ENCODE measurements at regions not wholly inside any gene's neighbourhood (a gene's known extent, or its start where the extent isn't known, plus 50 kb on each side); places are given as distances from the start of the nearest gene placed in this dataset.

DNA sequence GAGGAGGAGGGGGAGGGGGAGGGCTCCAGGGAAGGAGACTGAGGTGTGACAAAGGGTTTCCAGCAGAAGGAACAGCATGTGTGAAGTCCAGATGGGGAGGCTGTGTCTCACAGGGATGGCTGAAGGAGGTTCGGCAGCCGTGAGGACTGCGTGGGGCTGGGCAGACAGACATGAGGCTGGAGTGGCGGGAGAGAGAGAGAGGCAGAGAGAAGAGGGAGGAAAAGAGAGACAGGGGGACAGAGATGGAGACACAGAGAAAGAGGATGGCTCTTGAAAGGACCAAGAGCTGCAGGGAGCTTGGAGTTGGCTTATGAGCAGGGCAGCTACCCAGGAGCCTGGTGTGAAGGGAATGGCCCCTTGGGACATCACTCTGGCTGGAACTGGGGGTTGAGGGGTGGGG is 138.9 kb upstream of the ASB18 start:
- Mint-ChIP-seq H3K4me3 (no peak overlapping the region), H3K9me3 (ENCODE audit: low read depth) (no peaks in the 10 kb centered on the region), H3K4me1 (no peaks in the 10 kb centered on the region), H3K27ac (no peak overlapping the region), H3K36me3 (ENCODE audit: low read depth) (no peaks in the 10 kb centered on the region), H3K27me3 (peaks cover 2% of the 10 kb centered on the region)
- ChIA-PET POLR2A (no interaction called here), CTCF (no interaction called here)
- no peak for DNase-seq
- intact Hi-C loops (cut with DNase I, micrococcal nuclease): no loop called here
- no peak for ATAC-seq

DNA sequence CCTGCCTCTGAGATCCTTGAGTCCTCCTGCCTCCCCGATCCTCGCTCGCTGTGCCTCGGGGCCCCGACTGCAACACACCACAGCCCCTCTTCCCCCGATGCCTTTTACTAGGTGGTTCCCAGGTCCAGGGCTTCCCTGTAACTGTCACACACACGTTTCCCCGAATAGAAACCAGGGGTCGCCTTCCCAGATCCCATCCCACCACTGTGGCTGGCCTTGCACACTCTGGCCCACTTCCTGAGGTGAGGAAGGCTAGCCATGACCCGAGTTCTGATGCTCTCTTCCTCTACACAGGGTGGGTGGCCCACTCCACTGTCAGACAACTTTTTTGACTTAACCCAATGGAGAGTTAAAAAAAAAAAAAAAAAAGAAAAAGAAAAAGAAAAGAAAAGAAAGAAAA is 139.6 kb upstream of the ASB18 start:
- H3K27ac Mint-ChIP-seq: no peak overlapping the region
- H3K36me3 Mint-ChIP-seq (ENCODE audit: low read depth): no peaks in the 10 kb centered on the region
- no peaks in the 10 kb centered on the region for H3K9me3 Mint-ChIP-seq (ENCODE audit: low read depth)
- H3K4me3 Mint-ChIP-seq: no peak overlapping the region
- POLR2A ChIA-PET: no interaction called here
- ATAC-seq (no peak), DNase-seq (no peak)
- peaks cover 2% of the 10 kb centered on the region for H3K27me3 Mint-ChIP-seq
- CTCF ChIA-PET: no interaction called here
- no peaks in the 10 kb centered on the region for H3K4me1 Mint-ChIP-seq
- intact Hi-C loops (cut with DNase I, micrococcal nuclease): no loop called here

GRCh38 chr2:236404346-236404745 is 140.1 kb upstream of the ASB18 start:
- Mint-ChIP-seq H3K27me3 (peaks cover 2% of the 10 kb centered on the region), H3K27ac (no peak overlapping the region), H3K4me1 (no peaks in the 10 kb centered on the region), H3K36me3 (ENCODE audit: low read depth) (no peaks in the 10 kb centered on the region), H3K9me3 (ENCODE audit: low read depth) (no peaks in the 10 kb centered on the region), H3K4me3 (no peak overlapping the region)
- POLR2A ChIA-PET: no interaction called here
- ATAC-seq (no peak), DNase-seq (no peak)
- intact Hi-C loops (cut with DNase I, micrococcal nuclease): no loop called here
- CTCF ChIA-PET: no interaction called here

DNA sequence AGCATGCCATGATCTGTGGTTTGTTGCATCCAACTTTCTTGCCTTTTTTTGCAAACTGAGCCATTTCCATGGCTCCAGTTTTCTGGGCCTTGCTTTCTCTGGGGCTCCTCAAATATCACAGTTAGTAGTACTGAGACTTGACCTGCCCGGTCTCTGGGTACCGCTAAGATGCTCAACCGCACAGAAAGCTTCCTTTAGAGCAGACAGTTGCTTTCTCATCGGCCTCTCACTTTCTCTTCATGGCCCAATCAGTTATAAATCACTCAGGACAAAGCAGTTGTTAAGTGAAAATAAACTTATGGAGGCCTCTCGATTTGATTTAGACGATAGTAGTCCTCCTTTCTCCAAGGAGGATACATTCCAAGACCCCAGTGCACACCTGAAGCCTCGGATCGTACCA is 141.2 kb upstream of the ASB18 start:
- ATAC-seq (no peak), DNase-seq (no peak)
- H3K9me3 Mint-ChIP-seq (ENCODE audit: low read depth): peaks cover 2% of the 10 kb centered on the region
- no peaks in the 10 kb centered on the region for H3K36me3 Mint-ChIP-seq (ENCODE audit: low read depth)
- peaks cover 2% of the 10 kb centered on the region for H3K27me3 Mint-ChIP-seq
- H3K27ac Mint-ChIP-seq: no peak overlapping the region
- H3K4me1 Mint-ChIP-seq: no peaks in the 10 kb centered on the region
- POLR2A ChIA-PET: no interaction called here
- CTCF ChIA-PET: no interaction called here
- no peak overlapping the region for H3K4me3 Mint-ChIP-seq
- intact Hi-C loops (cut with DNase I, micrococcal nuclease): no loop called here

DNA sequence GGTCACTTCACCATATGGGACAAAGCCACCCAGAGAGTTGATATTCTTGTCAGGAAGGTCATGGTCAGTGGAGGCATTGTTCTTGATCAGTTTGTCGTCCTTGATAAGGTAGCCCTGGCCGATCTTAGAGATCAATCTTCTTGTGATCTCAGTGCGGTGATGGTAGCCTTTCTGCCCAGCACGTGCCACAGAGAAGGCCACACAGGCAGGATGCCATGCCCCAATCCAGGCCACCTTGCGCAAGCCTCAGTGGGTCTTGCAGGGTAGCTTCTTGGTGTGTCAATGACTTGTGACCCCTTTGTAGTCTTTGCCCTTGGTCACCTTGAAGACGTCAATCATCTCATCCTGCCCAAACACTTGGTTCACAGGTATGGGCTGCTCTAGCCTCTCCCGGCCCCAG is 143.9 kb upstream of the ASB18 start:
- Mint-ChIP-seq H3K9me3 (ENCODE audit: low read depth) (peaks cover 2% of the 10 kb centered on the region), H3K4me1 (no peaks in the 10 kb centered on the region), H3K27ac (no peak overlapping the region), H3K27me3 (peaks cover 6% of the 10 kb centered on the region), H3K4me3 (no peak overlapping the region), H3K36me3 (ENCODE audit: low read depth) (no peaks in the 10 kb centered on the region)
- POLR2A ChIA-PET: no interaction called here
- DNase-seq (no peak), ATAC-seq (no peak)
- CTCF ChIA-PET: no interaction called here
- intact Hi-C loops (cut with DNase I, micrococcal nuclease): no loop called here

DNA sequence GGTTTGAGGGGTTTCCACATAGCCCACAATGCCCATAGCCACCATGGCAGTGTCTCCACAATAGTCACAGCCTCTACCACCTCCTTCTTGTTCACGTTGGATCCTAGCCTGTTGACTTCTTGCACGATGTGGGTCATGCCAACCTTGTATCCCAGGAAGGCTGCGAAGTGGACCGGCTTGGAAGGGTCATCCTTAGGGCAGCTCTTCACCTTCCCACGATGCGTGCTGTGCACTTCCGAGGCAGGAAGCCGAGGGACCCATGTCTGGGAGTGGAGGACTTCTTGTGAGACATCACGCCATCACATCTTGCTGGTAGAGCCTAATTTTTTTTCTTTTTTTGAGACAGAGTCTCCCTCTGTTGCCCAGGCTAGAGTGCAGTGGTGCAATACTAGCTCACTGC is 144.6 kb upstream of the ASB18 start:
- DNase-seq (no peak), ATAC-seq (no peak)
- CTCF ChIA-PET: no interaction called here
- H3K4me3 Mint-ChIP-seq: no peak overlapping the region
- no peak overlapping the region for H3K27ac Mint-ChIP-seq
- no peaks in the 10 kb centered on the region for H3K4me1 Mint-ChIP-seq
- H3K36me3 Mint-ChIP-seq (ENCODE audit: low read depth): no peaks in the 10 kb centered on the region
- intact Hi-C loops (cut with DNase I, micrococcal nuclease): no loop called here
- POLR2A ChIA-PET: no interaction called here
- peaks cover 2% of the 10 kb centered on the region for H3K9me3 Mint-ChIP-seq (ENCODE audit: low read depth)
- H3K27me3 Mint-ChIP-seq: peaks cover 6% of the 10 kb centered on the region

GRCh38 chr2:236415684-236416444 is 151.7 kb upstream of the ASB18 start:
- POLR2A ChIA-PET: no interaction called here

DNA sequence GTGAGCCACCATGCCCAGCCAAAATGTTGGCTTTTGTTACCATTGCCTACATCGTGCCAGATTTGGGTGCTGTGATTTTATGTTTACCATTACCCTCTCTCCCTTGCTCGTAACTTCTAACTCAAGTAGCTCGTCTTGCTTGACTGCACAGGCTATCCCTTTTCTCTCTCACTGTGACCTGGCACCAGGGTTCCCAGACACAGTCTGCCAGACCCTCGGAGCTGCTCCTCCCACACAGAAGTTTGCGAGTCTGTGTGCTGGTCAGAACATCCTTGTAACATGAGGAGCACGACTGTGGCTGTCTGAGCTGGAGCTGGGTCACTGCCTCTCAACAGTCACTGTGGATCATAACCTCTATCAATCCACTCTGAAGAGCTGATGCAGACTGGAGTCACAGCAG is 152.5 kb upstream of the ACKR3 start:
- Mint-ChIP-seq H3K4me3 (no peak overlapping the region), H3K4me1 (no peaks in the 10 kb centered on the region), H3K27me3 (peaks cover 15% of the 10 kb centered on the region), H3K27ac (no peak overlapping the region), H3K36me3 (ENCODE audit: low read depth) (no peaks in the 10 kb centered on the region), H3K9me3 (ENCODE audit: low read depth) (no peaks in the 10 kb centered on the region)
- ChIA-PET POLR2A (no interaction called here), CTCF (interaction anchor here (0.6 kb wide), 1 partner anchor 773 kb away, joined by 3 read pairs; no protein-coding TSS in a partner anchor)
- ATAC-seq (no peak), DNase-seq (no peak)
- intact Hi-C loops (cut with DNase I, micrococcal nuclease): no loop called here

More at GRCh38 chr2:236415684-236416444, 151.7 kb upstream of the ASB18 start:
- CTCF ChIA-PET: no interaction called here
- Mint-ChIP-seq H3K27me3 (peaks cover 15% of the 10 kb centered on the region), H3K9me3 (ENCODE audit: low read depth) (no peaks in the 10 kb centered on the region), H3K36me3 (ENCODE audit: low read depth) (no peaks in the 10 kb centered on the region), H3K4me3 (no peak overlapping the region), H3K27ac (no peak overlapping the region), H3K4me1 (no peaks in the 10 kb centered on the region)
- intact Hi-C loops (cut with DNase I, micrococcal nuclease): no loop called here
- ATAC-seq (no peak), DNase-seq (no peak)

- DNase-seq: no peak
- no peaks in the 10 kb centered on the region for H3K36me3 Mint-ChIP-seq (ENCODE audit: low read depth)
- H3K9me3 Mint-ChIP-seq (ENCODE audit: low read depth): peaks cover 5% of the 10 kb centered on the region
- no peaks in the 10 kb centered on the region for H3K4me1 Mint-ChIP-seq
- CTCF ChIA-PET: no interaction called here
- intact Hi-C loops (cut with DNase I, micrococcal nuclease): no loop called here
- peaks cover 17% of the 10 kb centered on the region for H3K27me3 Mint-ChIP-seq
- H3K27ac Mint-ChIP-seq: no peak overlapping the region
- no peak for ATAC-seq
- POLR2A ChIA-PET: no interaction called here
- no peak overlapping the region for H3K4me3 Mint-ChIP-seq
These were observed 139.0 kb upstream of the ACKR3 start for GRCh38 chr2:236430584-236430983.

DNA sequence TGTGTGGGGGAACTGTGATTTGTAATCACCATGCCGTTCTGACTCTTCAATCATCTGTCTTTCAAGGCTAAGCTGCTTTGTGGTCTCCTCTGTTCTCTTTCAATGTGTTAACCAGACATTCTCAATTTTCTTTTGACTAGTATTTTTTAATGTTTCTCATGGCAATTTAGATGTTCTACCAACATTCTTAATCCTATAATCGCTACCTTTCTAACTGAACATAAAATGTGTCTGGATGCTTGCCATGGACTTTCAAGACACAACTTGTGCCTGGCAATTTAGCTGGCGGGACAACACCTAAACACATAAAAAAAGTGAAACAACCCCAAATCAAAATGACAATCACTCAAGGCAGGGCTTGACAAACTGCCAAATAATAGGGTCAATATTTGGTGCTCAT is 135.0 kb upstream of the ACKR3 start:
- ChIA-PET CTCF (no interaction called here), POLR2A (no interaction called here)
- H3K27me3 Mint-ChIP-seq: peaks cover 11% of the 10 kb centered on the region
- no peak for DNase-seq
- peaks cover 3% of the 10 kb centered on the region for H3K9me3 Mint-ChIP-seq (ENCODE audit: low read depth)
- ATAC-seq: no peak
- no peak overlapping the region for H3K27ac Mint-ChIP-seq
- intact Hi-C loops (cut with DNase I, micrococcal nuclease): no loop called here
- no peaks in the 10 kb centered on the region for H3K4me1 Mint-ChIP-seq
- no peak overlapping the region for H3K4me3 Mint-ChIP-seq
- H3K36me3 Mint-ChIP-seq (ENCODE audit: low read depth): no peaks in the 10 kb centered on the region

DNA sequence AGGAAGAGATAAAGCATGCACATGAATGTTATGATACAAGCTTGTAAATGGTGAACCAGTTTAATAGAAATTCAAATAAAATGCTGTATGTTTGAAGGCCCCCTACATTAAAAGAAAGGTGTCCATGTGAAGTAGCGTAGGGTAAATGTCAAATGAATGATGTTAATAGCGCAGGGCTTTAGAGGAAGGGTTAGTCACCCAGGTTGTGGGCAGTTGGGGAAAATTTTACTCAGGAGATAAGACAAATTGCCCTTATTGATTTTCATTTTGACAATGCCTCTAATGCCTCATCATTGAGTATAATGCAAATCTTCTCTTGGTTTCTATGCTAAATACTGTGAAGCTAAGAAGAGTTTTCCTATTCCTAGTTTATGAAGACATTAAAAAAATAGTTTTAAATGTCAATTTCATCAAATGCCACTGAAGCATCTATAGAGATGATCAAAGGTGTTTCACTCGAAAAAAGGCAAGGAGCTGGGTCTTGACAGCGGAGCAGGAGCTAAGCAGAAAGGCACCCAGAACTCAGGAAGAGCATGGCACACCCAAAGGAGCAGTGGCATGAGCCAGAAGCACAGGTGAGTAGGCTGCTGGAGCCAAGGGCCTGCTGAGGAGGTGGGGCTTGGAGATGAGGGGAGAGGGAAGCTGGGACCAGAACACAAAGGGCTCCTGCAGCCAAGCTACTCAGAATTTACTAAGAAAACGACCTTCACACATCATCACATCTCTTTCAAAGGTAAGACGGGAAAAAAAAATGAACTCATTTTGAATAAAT is 129.3 kb upstream of the ACKR3 start:
- H3K4me1 Mint-ChIP-seq: peaks cover 7% of the 10 kb centered on the region
- H3K27ac Mint-ChIP-seq: no peak overlapping the region
- DNase-seq: peak; percentile 23
- intact Hi-C loops (cut with DNase I, micrococcal nuclease): no loop called here
- ChIA-PET CTCF (no interaction called here), POLR2A (no interaction called here)
- peak; percentile 33 for ATAC-seq
- H3K9me3 Mint-ChIP-seq (ENCODE audit: low read depth): no peaks in the 10 kb centered on the region
- no peaks in the 10 kb centered on the region for H3K36me3 Mint-ChIP-seq (ENCODE audit: low read depth)
- no peak overlapping the region for H3K4me3 Mint-ChIP-seq
- peaks cover 8% of the 10 kb centered on the region for H3K27me3 Mint-ChIP-seq

DNA sequence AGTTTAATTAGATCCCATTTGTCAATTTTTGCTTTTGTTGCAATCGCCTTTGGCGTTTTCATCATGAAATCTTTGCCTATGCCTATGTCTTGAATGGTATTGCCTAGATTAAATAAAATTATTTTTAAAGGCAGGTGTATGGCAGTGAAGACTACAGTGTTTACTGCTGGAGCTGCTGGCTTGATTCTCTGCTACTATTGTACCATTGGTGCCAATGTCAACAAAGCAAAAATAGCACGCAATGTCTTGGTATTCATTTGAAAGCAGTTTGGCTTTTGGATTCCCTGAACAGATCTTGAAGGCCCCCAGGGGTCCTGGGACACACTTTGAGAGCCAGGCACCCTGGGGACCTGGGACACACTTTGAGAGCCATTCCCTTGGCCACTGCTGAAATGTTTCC is 125.4 kb upstream of the ACKR3 start:
- no peaks in the 10 kb centered on the region for H3K36me3 Mint-ChIP-seq (ENCODE audit: low read depth)
- no peak overlapping the region for H3K4me3 Mint-ChIP-seq
- CTCF ChIA-PET: interaction anchor here (0.5 kb wide), 1 partner anchor 82 kb away, joined by 4 read pairs; no protein-coding TSS in a partner anchor
- no peak for ATAC-seq
- POLR2A ChIA-PET: no interaction called here
- DNase-seq: no peak
- peaks cover 5% of the 10 kb centered on the region for H3K27me3 Mint-ChIP-seq
- no peaks in the 10 kb centered on the region for H3K9me3 Mint-ChIP-seq (ENCODE audit: low read depth)
- intact Hi-C loops (cut with DNase I, micrococcal nuclease): no loop called here
- H3K4me1 Mint-ChIP-seq: peaks cover 9% of the 10 kb centered on the region
- no peak overlapping the region for H3K27ac Mint-ChIP-seq

All from activated CD4-positive, alpha-beta T cell treated with anti-CD3 and anti-CD28 coated beads for 36 hours (primary cell).